ENCODE measurements at regions not wholly inside any gene's neighbourhood (a gene's known extent, or its start where the extent isn't known, plus 50 kb on each side); places are given as distances from the start of the nearest gene placed in this dataset.
A peak's percentile ranks its signal among the peaks of the same experiment; 100 is the strongest.

- H3K4me3 ChIP-seq (ENCODE audit: low read depth, low read length) = no peak overlapping the region
- no peak for DNase-seq (ENCODE audit: low read depth)
- no peak for TF ChIP-seq CTCF (IDR thresholded peaks at IDR 0.05; ENCODE audit: insufficient read depth, low read depth, low read length, missing control alignments)
Observed at GRCh38 chr16:50960517-50961202, 190.4 kb downstream of the SALL1 start.

DNA sequence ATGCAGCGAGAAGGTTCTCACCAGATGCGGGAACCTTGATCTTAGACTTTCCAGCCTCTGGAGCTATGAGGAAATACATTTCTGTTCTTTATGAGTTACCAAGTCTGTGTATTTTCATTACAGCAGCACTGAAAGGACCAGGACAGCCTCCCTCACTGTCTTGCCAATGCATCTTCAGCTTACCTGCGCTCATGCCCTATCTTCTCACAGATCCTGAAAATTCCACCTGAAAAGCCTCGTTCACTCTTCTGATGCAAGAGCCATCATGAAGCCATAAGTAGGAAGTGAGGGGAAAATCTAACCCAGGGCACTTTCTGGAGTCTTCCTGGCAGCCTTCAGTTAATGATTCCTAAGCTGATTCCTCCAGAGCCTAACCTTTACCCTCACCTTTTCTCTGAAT, 194.0 kb downstream of the SALL1 start:
- TF ChIP-seq CTCF (IDR thresholded peaks at IDR 0.05; ENCODE audit: insufficient read depth, low read depth, low read length, missing control alignments) = no peak
- no peak overlapping the region for H3K4me3 ChIP-seq (ENCODE audit: low read depth, low read length)
- no peak for DNase-seq (ENCODE audit: low read depth)

DNA sequence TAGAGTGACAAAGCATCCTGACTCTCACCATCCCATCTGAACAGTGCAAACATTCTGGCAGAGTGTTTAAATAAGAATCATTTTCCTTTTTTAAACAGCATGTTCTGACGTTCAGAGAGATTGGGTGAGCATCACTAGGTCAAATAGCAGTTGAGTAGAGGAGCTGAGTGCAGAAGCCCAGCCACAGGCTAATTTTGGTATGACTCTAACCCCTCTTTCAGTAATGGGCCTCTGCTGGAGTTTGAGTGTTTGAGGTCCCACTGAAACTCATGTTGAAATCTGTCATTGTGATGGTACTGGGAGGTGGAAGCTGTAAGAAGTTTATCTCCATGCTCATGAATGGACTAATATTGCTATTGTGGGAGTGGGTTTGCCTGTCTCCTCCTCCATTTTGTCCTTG, 194.4 kb downstream of the SALL1 start:
- TF ChIP-seq CTCF (IDR thresholded peaks at IDR 0.05; ENCODE audit: insufficient read depth, low read depth, low read length, missing control alignments) = no peak
- peak; percentile 9 for DNase-seq (ENCODE audit: low read depth)
- H3K4me3 ChIP-seq (ENCODE audit: low read depth, low read length) = no peak overlapping the region

GRCh38 chr16:50955311-50955710, 195.8 kb downstream of the SALL1 start:
- H3K4me3 ChIP-seq (ENCODE audit: low read depth, low read length) = no peak overlapping the region
- no peak for TF ChIP-seq CTCF (IDR thresholded peaks at IDR 0.05; ENCODE audit: insufficient read depth, low read depth, low read length, missing control alignments)
- no peak for DNase-seq (ENCODE audit: low read depth)

DNA sequence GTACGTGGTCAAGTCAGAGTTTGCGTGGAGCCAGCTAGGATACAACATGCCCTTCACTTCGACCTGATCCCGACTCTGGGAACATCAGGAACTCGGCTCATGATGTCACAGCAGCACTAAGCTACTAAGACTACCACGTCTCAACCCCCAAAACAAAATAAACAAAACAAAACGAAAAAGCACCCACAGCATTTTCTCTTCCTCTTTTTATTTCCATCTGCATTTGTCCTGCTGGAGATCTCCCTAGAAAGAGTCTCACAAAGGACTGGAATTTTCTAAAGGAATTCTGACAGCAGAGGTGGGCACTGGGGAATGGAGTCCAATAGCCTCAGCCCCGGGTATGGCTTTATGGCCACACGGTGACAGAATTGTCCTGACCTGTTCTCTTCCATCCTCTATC, 196.6 kb downstream of the SALL1 start:
- no peak for DNase-seq (ENCODE audit: low read depth)
- no peak for TF ChIP-seq CTCF (IDR thresholded peaks at IDR 0.05; ENCODE audit: insufficient read depth, low read depth, low read length, missing control alignments)
- H3K4me3 ChIP-seq (ENCODE audit: low read depth, low read length) = no peak overlapping the region

DNA sequence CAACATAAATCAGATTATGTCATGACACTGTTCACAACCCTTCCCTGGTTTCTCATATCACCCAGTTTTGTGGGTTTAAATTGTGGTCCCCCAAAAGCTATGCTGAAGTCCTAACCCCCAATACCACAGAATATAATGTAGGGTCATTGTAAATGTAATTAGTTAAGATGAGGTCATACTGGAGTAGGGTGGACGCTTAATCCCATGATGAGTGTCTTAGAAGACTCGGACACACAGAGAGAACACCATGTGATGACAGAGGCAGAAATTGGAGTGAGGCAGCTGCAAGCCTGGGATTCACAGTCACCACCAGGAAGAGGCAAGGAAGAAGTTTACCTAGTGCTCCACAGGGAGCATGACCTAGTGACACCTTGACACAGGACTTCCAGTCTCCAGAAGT, 197.8 kb downstream of the SALL1 start:
- TF ChIP-seq CTCF (IDR thresholded peaks at IDR 0.05; ENCODE audit: insufficient read depth, low read depth, low read length, missing control alignments) = no peak
- H3K4me3 ChIP-seq (ENCODE audit: low read depth, low read length) = no peak overlapping the region
- no peak for DNase-seq (ENCODE audit: low read depth)

- no peak for TF ChIP-seq CTCF (IDR thresholded peaks at IDR 0.05; ENCODE audit: insufficient read depth, low read depth, low read length, missing control alignments)
- DNase-seq (ENCODE audit: low read depth) = no peak
- H3K4me3 ChIP-seq (ENCODE audit: low read depth, low read length) = no peak overlapping the region
Observed at GRCh38 chr16:50950955-50951354, 200.1 kb downstream of the SALL1 start.
